ENCODE measurements at regions not wholly inside any gene's neighbourhood (a gene's known extent, or its start where the extent isn't known, plus 50 kb on each side); places are given as distances from the start of the nearest gene placed in this dataset.

GRCh38 chr2:139891636-139892035, 1111.4 kb upstream of the NXPH2 start:
- no peak for TF ChIP-seq CTCF (IDR thresholded peaks at IDR 0.05; ENCODE audit: low read depth, low read length)
- TF ChIP-seq EZH2phosphoT487 (IDR thresholded peaks at IDR 0.05; ENCODE audit: low read depth): no peak

All from OCI-LY3 (cell line).